AG09309 (cell line): ENCODE measurements at regions not wholly inside any gene's neighbourhood (a gene's known extent, or its start where the extent isn't known, plus 50 kb on each side); places are given as distances from the start of the nearest gene placed in this dataset.

Experiments used
- DNase-seq: peaks from one replicate; pipeline ENCODE4 v3.0.0-alpha.2; 2010; ENCODE audit warnings: low read depth
- H3K4me3 ChIP-seq: 2 replicates; pipeline ENCODE4 v1.5.1; 2011; ENCODE audit warnings: mild to moderate bottlenecking, low read depth, low read length, moderate library complexity; ENCODE audit not compliant: control insufficient read depth
- CTCF ChIP-seq: IDR thresholded peaks from 2 replicates; pipeline ENCODE4 v1.5.1; 2011; ENCODE audit warnings: mild to moderate bottlenecking, low read depth, low read length, inconsistent platforms; ENCODE audit not compliant: insufficient read depth, control insufficient read depth; ENCODE audit errors: missing control alignments

- no peak for DNase-seq
- no peak for TF ChIP-seq CTCF
- H3K4me3 ChIP-seq, result no peak overlapping the region
Observed at GRCh38 chr4:28385801-28386200, 1525.2 kb downstream of the STIM2 start.

GRCh38 chr4:28386776-28387175, 1526.1 kb downstream of the STIM2 start:
- no peak for DNase-seq
- no peak for TF ChIP-seq CTCF
- no peak overlapping the region for H3K4me3 ChIP-seq

GRCh38 chr4:28388471-28388870, 1527.8 kb downstream of the STIM2 start:
- no peak for TF ChIP-seq CTCF

GRCh38 chr4:28391877-28392276, 1531.2 kb downstream of the STIM2 start:
- no peak overlapping the region for H3K4me3 ChIP-seq
- no peak for TF ChIP-seq CTCF
- peak; percentile 23 for DNase-seq

More at GRCh38 chr4:28388471-28388870, 1527.8 kb downstream of the STIM2 start:
- DNase-seq, result no peak
- no peak overlapping the region for H3K4me3 ChIP-seq

- H3K4me3 ChIP-seq, result no peak overlapping the region
- no peak for TF ChIP-seq CTCF
- DNase-seq, result no peak
Observed at GRCh38 chr4:28402751-28403150, 1542.1 kb downstream of the STIM2 start.

- H3K4me3 ChIP-seq, result no peak overlapping the region
- TF ChIP-seq CTCF, result no peak
- no peak for DNase-seq
Observed at GRCh38 chr4:28421221-28421620, 1560.6 kb downstream of the STIM2 start.

- H3K4me3 ChIP-seq, result no peak overlapping the region
- no peak for DNase-seq
- TF ChIP-seq CTCF, result no peak
Observed at GRCh38 chr4:28426251-28426650, 1565.6 kb downstream of the STIM2 start.
